ENCODE measurements at regions not wholly inside any gene's neighbourhood (a gene's known extent, or its start where the extent isn't known, plus 50 kb on each side); places are given as distances from the start of the nearest gene placed in this dataset.

DNA sequence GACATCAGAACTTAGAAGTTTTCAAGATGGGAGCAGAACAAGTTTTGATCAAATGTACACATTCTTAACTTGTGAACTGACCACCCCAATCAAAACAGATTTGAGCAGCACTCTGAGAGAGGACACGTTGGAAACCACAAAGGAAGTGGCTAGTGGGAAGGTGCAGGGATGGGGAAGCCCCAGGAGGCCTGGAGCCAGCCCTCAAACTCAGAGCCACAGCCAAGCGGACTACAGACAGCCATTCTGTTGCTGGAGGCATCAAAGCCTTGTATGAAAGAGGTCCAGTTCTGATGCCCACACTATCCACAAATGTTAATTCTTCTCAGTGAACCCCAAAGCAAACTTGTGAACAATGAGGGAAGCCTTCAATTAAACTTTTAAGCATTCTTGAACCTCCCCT, 143.6 kb upstream of the RAB4A start:
- TF ChIP-seq, protein P1, sequence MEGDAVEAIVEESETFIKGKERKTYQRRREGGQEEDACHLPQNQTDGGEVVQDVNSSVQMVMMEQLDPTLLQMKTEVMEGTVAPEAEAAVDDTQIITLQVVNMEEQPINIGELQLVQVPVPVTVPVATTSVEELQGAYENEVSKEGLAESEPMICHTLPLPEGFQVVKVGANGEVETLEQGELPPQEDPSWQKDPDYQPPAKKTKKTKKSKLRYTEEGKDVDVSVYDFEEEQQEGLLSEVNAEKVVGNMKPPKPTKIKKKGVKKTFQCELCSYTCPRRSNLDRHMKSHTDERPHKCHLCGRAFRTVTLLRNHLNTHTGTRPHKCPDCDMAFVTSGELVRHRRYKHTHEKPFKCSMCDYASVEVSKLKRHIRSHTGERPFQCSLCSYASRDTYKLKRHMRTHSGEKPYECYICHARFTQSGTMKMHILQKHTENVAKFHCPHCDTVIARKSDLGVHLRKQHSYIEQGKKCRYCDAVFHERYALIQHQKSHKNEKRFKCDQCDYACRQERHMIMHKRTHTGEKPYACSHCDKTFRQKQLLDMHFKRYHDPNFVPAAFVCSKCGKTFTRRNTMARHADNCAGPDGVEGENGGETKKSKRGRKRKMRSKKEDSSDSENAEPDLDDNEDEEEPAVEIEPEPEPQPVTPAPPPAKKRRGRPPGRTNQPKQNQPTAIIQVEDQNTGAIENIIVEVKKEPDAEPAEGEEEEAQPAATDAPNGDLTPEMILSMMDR (conservative IDR thresholded peaks at IDR 0.05): no peak
- no peak for TF ChIP-seq ZFX (IDR thresholded peaks at IDR 0.05)

Measured in C4-2B (cell line).